ENCODE measurements at regions not wholly inside any gene's neighbourhood (a gene's known extent, or its start where the extent isn't known, plus 50 kb on each side); places are given as distances from the start of the nearest gene placed in this dataset.
"Not testable (repeated sequence)": the region's sequence is repeated elsewhere in the genome, so short reads cannot be mapped to it uniquely, and the experiment has no call there.

DNA sequence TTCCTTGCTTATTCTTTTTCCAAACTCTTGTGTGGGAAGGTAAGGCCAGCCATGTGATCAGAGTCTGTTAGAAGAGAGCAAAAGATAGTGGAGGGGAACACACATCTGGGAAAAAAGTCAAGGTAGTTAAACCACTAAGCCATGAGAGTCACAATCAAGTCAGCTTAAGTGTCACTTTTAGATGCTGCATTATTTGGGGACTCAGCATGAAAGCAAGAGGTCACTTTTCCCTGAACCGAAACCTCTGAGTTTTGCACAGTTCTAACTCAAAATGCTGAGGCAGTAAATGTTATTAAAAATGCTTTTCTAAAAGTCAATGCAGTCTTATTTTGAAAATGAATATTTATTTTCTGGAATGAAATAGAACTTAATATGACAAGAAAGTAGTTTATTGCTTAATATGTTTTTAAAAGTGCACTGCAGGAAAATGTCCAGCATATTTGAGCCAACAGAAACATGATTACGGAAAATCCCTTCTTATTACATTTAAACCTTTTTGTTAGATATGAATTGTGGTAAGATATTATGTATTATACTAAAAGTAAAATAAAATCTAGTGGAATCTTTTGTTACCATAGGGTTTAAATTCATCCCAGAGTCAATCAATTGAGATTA is 69.3 kb downstream of the RBM11 start:
- Histone ChIP-seq H3K9me3 (ENCODE audit: low read length) (no peaks in the 10 kb centered on the region), H2AFZ (ENCODE audit: low read length) (no peak overlapping the region), H3K4me1 (ENCODE audit: insufficient read depth, low read length, severe bottlenecking) (no peaks in the 10 kb centered on the region), H3K27ac (ENCODE audit: low read depth, low read length, poor library complexity, severe bottlenecking) (no peak overlapping the region), H4K20me1 (ENCODE audit: insufficient read depth, low read length) (no peaks in the 10 kb centered on the region), H3K27me3 (ENCODE audit: insufficient read depth, low read length) (no peaks in the 10 kb centered on the region), H3K9ac (ENCODE audit: low read length) (no peak overlapping the region), H3F3A (ENCODE audit: insufficient read depth, low read length) (no peaks in the 10 kb centered on the region), H3K4me3 (ENCODE audit: low read depth, low read length, poor library complexity, severe bottlenecking) (no peak overlapping the region), H3K4me2 (ENCODE audit: low read length) (no peak overlapping the region), H3K9me2 (ENCODE audit: low read depth, low read length) (no peaks in the 10 kb centered on the region), H3K79me2 (ENCODE audit: insufficient read depth, low read length) (no peaks in the 10 kb centered on the region), H3K36me3 (ENCODE audit: insufficient read depth, low read length) (no peaks in the 10 kb centered on the region)
- no peak for TF ChIP-seq EZH2 (IDR thresholded peaks at IDR 0.05; ENCODE audit: borderline replicate concordance, low read length)

DNA sequence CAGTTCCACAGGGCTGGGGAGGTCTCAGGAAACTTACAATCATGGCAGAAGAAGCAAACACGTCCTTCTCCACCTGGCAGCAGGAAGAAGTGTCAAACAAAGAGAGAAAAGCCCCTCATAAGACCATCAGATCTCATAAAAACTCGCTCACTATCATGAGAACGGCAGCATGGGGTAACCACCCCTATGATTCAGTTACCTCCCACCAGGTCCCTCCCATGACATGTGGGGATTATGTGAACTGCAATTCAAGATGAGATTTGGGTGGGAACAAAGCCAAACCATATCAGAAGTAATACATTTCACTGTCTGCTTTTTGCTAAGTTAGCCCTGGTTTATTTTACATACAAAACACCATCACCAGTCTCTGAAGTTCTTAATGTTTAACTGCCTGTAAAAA is 68.5 kb downstream of the RBM11 start:
- Histone ChIP-seq H3K36me3 (ENCODE audit: insufficient read depth, low read length) (no peaks in the 10 kb centered on the region), H3K9me3 (ENCODE audit: low read length) (no peaks in the 10 kb centered on the region), H3K9me2 (ENCODE audit: low read depth, low read length) (no peaks in the 10 kb centered on the region), H3K9ac (ENCODE audit: low read length) (no peak overlapping the region), H3K79me2 (ENCODE audit: insufficient read depth, low read length) (no peaks in the 10 kb centered on the region), H4K20me1 (ENCODE audit: insufficient read depth, low read length) (no peaks in the 10 kb centered on the region), H3K4me2 (ENCODE audit: low read length) (no peak overlapping the region), H3K27me3 (ENCODE audit: insufficient read depth, low read length) (no peaks in the 10 kb centered on the region), H3K4me3 (ENCODE audit: low read depth, low read length, poor library complexity, severe bottlenecking) (no peak overlapping the region), H3K27ac (ENCODE audit: low read depth, low read length, poor library complexity, severe bottlenecking) (no peak overlapping the region), H3K4me1 (ENCODE audit: insufficient read depth, low read length, severe bottlenecking) (no peaks in the 10 kb centered on the region), H3F3A (ENCODE audit: insufficient read depth, low read length) (no peaks in the 10 kb centered on the region), H2AFZ (ENCODE audit: low read length) (no peak overlapping the region)
- no peak for TF ChIP-seq EZH2 (IDR thresholded peaks at IDR 0.05; ENCODE audit: borderline replicate concordance, low read length)
- TF ChIP-seq, protein P1, sequence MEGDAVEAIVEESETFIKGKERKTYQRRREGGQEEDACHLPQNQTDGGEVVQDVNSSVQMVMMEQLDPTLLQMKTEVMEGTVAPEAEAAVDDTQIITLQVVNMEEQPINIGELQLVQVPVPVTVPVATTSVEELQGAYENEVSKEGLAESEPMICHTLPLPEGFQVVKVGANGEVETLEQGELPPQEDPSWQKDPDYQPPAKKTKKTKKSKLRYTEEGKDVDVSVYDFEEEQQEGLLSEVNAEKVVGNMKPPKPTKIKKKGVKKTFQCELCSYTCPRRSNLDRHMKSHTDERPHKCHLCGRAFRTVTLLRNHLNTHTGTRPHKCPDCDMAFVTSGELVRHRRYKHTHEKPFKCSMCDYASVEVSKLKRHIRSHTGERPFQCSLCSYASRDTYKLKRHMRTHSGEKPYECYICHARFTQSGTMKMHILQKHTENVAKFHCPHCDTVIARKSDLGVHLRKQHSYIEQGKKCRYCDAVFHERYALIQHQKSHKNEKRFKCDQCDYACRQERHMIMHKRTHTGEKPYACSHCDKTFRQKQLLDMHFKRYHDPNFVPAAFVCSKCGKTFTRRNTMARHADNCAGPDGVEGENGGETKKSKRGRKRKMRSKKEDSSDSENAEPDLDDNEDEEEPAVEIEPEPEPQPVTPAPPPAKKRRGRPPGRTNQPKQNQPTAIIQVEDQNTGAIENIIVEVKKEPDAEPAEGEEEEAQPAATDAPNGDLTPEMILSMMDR (IDR thresholded peaks at IDR 0.05; ENCODE audit: low read length): no peak

DNA sequence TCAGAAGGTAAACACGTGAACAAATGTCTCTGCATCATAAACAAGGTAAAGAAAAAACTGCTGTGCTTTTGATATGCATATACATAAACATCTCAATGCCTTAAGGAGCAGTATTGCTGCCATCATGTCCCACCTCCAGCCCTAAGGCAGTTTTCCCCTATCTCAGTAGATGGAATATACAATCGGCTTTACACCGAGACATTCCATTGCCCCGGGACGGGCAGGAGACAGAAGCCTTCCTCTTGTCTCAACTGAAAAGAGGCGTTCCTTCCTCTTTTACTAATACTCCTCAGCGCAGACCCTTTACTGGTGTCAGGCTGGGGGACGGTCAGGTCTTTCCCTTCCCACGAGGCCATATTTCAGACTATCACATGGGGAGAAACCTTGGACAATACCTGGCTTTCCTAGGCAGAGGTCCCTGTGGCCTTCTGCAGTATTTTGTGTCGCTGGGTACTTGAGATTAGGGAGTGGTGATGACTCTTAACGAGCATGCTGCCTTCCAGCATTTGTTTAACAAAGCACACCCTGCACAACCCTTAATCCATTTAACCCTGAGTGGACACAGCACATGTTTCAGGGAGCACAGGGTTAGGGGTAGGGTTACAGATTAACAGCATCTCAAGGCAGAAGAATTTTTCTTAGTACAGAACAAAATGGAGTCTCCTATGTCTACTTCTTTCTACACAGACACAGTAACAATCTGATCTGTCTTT is 65.4 kb downstream of the RBM11 start:
- not testable (repeated sequence) for H3K9ac ChIP-seq (ENCODE audit: low read length); H3K27ac ChIP-seq (ENCODE audit: low read depth, low read length, poor library complexity, severe bottlenecking); H3K9me3 ChIP-seq (ENCODE audit: low read length); H3K79me2 ChIP-seq (ENCODE audit: insufficient read depth, low read length); H3K4me2 ChIP-seq (ENCODE audit: low read length); H3K36me3 ChIP-seq (ENCODE audit: insufficient read depth, low read length); H3K27me3 ChIP-seq (ENCODE audit: insufficient read depth, low read length); H3K9me2 ChIP-seq (ENCODE audit: low read depth, low read length); H3K4me3 ChIP-seq (ENCODE audit: low read depth, low read length, poor library complexity, severe bottlenecking); H3K4me1 ChIP-seq (ENCODE audit: insufficient read depth, low read length, severe bottlenecking); H3F3A ChIP-seq (ENCODE audit: insufficient read depth, low read length); H2AFZ ChIP-seq (ENCODE audit: low read length); H4K20me1 ChIP-seq (ENCODE audit: insufficient read depth, low read length)

All from OCI-LY1 (cell line).